Inferior parietal cortex (tissue), 1 donor: ENCODE measurements at regions not wholly inside any gene's neighbourhood (a gene's known extent, or its start where the extent isn't known, plus 50 kb on each side); places are given as distances from the start of the nearest gene placed in this dataset.
"Not testable (repeated sequence)": the region's sequence is repeated elsewhere in the genome, so short reads cannot be mapped to it uniquely, and the experiment has no call there.

Experiments used
- DNase-seq: peaks from one replicate; pipeline ENCODE4 v3.0.0-alpha.2; 2016; ENCODE audit errors: extremely low spot score

- DNase-seq: no peak
Observed at GRCh38 chr3:96324087-96324486, 490.3 kb upstream of the EPHA6 start.

DNA sequence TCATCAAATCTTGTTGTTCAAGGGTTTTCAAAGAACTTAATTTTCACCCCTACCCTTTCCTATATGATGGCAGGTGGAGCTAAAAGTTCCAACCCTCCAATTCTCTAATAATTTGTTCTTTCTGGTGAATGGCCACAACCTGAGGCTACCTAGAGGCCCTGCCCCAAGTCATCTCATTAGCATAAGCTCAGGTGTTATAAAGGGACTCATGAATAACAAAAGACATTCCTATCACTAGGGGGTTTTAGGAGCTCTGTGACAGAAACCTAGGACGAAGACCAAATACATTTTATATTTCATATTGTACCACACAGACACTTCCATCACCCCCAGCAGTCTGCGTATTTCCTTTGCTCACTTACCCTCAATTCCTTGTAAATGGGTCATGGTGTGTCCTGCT, 483.6 kb upstream of the EPHA6 start:
- no peak for DNase-seq

DNA sequence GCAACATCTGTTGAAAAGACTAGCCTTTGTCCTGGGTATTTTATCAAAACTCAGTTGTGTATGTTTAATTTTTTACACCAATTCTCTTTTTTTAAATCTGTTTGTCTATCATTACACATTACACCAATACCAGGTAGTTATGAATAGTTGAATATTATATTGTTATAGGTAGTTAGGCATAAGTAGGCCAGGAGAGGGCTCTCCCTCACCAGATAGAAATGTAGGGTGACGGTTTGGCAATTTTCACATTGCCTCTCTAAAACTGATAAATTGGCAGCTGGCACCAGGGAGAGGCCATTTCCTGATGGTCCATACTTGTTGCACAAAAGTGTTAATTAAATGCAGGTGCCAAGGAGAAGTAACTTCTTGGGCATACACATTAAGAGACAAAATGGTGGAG, 483.1 kb upstream of the EPHA6 start:
- DNase-seq: no peak

GRCh38 chr3:96334779-96335178, 479.6 kb upstream of the EPHA6 start:
- no peak for DNase-seq

GRCh38 chr3:96347289-96347688, 467.1 kb upstream of the EPHA6 start:
- no peak for DNase-seq

GRCh38 chr3:96351598-96351997, 462.8 kb upstream of the EPHA6 start:
- not testable (repeated sequence) for DNase-seq

- no peak for DNase-seq
Observed at GRCh38 chr3:96354106-96354505, 460.3 kb upstream of the EPHA6 start.

- no peak for DNase-seq
Observed at GRCh38 chr3:96354742-96355141, 459.7 kb upstream of the EPHA6 start.

- DNase-seq: no peak
Observed at GRCh38 chr3:96361241-96361640, 453.2 kb upstream of the EPHA6 start.

DNA sequence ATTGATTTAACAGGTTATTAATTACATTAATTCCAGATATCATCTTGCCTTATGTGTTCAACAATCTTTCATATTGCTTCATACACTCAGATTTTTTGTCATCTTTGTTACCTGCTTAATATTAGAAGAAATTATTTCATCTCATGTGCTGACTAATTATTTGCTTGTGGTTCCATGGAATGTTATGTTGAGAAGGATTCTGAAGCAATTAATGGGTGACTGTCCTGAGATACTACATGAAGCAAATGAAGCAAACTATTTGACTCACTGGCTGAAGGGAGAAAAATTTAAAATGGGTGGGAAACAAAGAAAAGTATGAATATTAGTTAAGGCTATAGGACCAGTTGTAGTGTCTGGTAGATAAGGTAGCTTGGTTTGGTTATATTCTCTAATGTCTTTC, 443.8 kb upstream of the EPHA6 start:
- DNase-seq: no peak

DNA sequence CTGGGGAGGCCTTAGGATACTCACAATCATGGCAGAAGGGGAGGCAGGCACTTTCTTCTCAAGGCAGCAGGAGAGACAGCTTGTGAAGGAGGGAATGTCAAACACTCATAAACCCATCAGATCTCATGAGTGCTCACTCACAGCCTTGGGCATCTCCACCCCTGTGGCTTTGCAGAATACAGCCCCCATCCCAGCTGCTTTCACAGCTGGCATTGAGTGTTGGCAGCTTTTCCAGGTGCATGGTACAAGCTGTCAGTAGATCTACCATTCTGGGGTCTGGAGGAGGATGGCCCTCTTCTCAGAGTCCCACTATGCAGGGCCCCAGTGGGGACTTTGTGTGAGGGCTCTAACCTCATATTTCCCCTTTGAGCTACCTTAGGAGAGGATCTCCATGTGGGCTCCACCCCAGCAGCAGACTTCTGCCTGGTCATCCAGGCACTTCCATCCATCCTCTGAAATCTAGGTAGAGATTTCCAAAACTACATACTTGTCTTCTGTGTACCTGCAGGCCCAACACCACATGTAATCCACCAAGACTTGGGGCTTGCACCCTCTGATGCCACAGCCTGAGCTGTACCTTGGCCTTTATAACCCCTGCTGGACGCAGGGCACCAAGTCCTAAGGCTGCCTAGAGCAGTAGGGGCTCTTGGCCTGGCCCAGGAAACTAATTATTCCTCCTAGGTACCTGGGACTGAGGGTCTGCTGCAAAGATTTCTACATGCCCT, 404.2 kb upstream of the EPHA6 start:
- no peak for DNase-seq

DNA sequence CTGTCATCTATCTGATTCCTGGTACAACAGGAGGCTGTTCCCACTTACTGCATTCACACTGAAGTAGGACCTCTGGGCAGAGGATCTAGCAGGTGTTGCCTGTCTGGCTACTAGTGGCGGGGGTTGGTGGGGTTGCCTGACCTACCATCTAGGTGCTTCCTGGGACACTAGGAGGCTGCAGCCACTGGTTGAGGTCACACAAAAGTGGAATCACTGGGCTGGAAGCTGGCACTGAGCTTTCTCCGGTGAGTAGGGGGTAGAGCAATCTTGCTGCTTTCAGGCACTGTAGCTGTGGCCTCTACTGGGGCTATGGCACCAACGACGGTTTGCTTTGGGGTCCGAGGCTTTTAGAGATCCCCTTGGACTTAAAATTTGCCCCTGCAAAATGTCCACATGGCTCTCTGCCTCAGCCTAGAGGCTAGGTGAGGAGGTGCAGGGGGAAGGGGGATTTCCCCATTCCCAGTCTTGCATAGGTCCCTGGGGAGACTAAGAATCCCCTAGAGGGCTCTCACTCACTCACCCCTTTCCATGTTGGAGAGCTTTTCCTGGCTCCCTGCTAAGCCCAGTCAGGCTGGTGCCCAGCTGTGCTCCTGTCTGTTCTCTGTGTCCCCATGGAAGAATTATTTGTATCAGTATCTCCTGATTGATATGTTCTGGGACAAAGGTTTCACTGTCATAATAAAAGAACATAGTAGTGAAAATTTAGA, 397.7 kb upstream of the EPHA6 start:
- no peak for DNase-seq

GRCh38 chr3:96428097-96428496, 386.3 kb upstream of the EPHA6 start:
- DNase-seq: no peak

DNA sequence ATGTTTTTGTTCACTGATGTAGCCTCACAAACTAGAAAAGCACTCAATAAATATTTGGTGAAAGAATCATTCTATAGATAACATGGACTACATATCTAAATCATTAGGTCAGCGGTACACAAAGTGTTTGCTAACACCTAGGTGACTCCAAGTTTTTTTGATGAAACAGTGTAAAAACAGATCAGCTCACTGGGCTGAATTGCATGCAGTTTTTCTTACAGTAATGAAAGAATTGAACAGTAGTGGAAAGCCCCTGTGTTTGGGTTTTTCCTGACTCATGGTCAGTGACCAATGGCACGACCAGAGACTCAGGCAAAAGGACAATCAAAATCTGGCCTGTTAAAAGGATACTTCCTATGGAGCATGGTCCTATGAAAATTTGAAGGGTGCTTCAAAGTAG, 384.3 kb upstream of the EPHA6 start:
- DNase-seq: no peak

GRCh38 chr3:96434651-96435050, 379.7 kb upstream of the EPHA6 start:
- DNase-seq: no peak

DNA sequence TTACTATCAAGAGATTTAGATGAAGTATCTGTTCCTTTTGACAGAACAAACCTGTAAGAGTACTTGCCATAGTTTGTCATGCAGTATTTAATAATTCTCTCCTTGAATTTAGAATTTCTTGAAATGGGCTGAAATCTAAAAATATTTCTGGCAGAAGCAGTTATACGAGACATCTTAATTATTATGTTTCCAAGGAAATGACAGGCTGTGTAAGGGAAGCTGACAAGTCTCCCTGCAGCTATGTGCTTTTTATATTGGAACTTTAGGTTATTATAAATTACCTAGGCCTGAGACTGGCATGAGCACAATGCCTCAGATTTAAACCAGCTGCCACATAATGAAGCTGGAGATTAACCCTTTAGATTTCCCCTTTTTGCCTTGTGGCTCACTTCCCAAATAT, 365.0 kb upstream of the EPHA6 start:
- DNase-seq: no peak

DNA sequence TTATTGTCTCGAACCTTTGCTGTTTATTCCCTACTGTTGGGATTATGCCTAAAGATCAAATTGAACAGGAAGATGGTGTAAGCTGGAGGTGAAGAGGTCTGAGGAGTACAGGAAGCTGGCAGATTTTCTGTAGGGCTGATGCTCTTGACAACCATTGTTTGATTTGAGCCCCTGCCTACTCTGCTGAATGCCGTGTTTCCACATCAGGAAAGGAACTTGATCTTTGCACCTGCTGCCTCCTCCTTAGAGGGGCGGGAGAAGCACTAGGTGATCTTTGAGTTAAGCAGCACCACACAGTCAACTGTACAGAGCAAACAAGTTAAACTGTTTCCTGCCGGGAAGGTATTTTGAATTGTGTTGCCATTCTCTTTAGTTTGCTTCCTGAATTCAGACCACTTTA, 364.6 kb upstream of the EPHA6 start:
- no peak for DNase-seq

DNA sequence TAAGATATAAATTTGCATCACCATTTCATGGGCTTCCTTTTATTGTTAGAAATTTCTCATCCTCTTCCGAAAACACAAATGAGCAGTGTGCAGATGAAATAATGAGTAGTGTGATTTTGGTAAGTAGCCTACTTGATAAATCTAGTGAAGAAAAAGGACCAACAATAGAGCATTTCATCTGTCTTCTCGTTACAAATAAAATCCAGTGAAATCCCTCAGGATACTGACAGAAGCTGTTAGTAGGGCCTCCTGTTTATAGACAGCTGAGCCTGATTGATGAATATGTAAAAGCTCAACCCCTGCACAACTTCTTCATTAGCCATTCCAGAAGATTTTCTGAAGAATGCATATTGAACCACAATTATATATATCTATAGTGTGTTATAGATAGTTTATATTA, 363.7 kb upstream of the EPHA6 start:
- DNase-seq: no peak

- DNase-seq: no peak
Observed at GRCh38 chr3:96465521-96465920, 348.9 kb upstream of the EPHA6 start.

DNA sequence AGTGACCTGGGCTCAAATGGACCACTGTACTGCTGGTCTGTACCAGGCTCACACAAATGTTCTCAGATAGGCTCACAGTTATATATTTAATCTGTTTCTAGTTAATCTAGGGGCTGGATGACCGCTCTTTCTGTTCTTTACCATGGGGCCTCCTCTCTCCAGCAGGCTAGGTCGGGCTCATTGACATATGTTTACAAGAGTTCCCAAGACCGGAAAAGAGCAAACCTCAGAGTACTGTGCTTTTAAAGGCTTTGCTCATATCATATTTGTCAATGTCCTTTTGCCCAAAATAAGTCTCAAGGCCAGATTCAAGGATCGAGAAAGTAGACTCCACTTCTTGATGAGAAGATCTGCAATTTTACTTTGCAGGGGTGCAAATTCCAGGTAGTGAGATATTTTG, 348.0 kb upstream of the EPHA6 start:
- no peak for DNase-seq

GRCh38 chr3:96467639-96468038, 346.8 kb upstream of the EPHA6 start:
- DNase-seq: no peak

- no peak for DNase-seq
Observed at GRCh38 chr3:96478496-96478895, 335.9 kb upstream of the EPHA6 start.

GRCh38 chr3:96480881-96481280, 333.5 kb upstream of the EPHA6 start:
- DNase-seq: no peak

DNA sequence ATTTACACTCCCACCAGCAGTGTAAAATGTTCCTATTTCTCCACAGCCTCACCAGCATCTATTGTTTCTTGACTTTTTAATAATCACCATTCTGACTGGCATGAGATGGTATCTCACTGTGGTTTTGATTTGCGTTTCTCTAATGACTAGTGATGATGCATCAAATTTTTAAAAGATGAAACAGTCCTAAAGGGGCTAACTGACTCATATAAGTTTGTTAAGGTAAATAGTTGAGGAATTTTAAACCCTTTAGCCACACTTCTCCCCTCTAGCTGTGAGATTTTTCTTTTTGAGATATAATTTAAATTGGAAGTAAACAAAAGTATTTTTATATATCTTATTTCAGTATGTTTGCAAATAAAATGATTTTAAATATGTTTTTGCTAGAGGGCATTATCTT, 331.2 kb upstream of the EPHA6 start:
- DNase-seq: not testable (repeated sequence)
